ENCODE measurements at regions not wholly inside any gene's neighbourhood (a gene's known extent, or its start where the extent isn't known, plus 50 kb on each side); places are given as distances from the start of the nearest gene placed in this dataset.
"Not testable (repeated sequence)": the region's sequence is repeated elsewhere in the genome, so short reads cannot be mapped to it uniquely, and the experiment has no call there.

DNA sequence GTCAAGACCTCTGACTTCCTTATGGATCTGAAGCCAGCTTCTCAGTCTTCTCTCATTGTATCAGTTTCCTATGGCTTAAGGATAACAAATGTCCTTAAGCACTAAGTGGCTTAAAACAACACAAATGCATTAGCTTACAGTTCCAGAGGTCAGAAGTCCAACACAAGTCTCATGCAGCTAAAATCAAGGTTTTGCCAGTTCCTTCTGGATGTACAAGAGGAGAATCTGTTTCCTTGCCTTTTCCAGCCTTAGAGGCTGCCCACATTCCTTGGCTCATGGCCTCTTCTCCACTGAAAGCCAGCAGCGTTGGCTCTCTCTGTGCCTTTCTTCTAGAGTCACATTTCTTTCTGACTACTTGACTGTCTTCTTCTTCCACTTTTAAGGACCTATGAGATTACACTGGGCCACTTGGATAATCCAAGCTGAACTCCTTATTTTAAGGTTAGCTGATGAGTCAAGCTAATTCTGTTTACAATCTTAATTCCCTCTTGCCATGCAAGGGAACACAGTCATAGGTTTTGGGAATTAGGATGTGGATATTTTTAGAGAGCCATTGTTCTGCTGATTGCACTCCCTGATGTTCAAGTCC, 179.0 kb downstream of the BCAS1 start:
- peak; percentile 86 for DNase-seq (ENCODE audit: low read depth)

DNA sequence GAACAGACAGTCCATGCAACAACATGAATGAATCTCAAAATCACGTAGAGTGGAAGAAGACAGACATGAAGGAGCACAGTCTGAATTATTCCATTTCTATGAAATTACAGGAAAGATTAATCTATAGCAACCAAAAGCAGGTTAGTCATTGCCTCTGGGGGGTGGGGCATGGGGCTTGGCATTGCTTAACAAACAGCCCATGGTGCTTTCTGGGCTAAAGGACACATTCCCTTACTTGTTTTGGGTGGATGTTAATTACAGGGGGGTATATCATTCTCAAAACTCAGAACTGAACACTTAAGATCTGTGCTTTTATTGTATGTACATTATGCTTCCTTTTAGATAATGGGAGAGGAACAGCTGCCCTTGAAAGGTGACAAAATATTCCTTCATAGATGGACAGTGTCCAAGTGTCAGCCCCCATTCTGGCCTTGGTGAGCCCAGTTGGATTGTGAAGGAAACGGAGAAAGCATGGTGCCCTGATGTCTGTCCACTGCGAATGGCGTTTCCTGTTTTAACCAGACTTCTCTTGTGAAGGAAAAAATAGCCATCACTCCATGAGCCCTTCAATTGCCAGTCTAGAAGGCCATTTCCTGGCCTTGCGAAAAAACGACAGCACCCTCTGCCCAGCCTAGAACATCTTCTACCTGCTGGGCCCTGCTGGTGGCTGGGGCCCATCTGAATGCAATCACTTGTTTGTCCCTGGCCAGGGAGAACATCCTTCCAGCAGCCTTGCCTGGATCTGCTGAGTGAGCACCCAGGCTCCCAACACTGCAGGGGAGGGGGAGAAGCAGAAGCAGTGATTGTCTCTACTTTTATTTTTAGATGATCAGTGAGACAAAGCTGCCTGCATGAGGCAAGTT, 179.7 kb downstream of the BCAS1 start:
- DNase-seq (ENCODE audit: low read depth) = peak; percentile 43

DNA sequence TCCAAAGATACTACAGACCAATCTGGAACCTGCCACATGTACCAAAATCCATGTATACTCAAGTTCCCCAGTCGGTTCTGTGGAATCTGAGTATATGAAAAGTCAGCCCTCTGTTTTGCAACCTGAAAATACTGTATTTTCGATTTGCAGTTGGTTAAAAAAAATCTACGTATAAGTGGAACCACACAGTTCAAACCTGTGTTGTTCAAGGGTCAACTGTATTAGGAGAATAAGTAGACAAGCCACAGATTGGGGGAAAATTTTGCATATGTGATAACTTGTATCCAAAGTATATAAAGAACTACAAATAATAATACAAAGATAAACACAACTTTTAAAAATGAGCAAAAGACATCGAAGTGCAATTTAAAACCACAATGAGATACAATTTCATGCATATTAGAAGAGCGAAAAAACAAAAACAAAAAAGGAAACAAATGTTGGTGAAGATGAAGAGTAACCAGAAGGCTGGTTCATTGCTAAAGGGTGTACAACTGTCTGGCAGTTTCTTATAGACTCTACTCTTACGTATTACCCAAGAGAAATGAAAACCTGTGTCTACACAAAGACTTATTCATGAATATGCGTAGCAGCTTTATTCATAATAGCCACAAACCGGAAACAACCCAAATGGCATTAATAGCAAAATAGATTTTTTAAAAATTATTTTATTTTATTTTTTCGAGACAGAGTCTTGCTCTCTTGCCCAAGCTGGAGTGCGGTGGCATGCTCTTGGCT, 180.8 kb downstream of the BCAS1 start:
- no peak for DNase-seq (ENCODE audit: low read depth)

DNA sequence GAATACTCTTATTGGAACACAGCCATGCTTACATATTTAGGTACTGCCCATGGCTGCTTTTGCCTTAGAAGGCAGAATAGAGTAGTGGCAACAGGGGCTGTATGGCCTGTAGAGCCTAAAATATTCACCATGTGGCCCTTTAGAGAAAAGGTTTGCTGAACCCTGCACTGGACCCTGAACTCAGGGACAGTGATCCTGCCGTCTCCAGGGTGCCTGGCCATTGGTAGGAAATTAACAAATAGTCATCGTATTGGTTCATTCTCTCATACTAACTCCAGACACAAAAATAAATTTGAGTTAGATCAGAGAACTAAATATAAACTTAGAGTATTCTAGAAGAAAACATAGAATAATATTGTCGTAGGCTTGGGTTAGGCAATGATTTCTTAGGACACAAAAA, 181.4 kb downstream of the BCAS1 start:
- DNase-seq (ENCODE audit: low read depth) = no peak

DNA sequence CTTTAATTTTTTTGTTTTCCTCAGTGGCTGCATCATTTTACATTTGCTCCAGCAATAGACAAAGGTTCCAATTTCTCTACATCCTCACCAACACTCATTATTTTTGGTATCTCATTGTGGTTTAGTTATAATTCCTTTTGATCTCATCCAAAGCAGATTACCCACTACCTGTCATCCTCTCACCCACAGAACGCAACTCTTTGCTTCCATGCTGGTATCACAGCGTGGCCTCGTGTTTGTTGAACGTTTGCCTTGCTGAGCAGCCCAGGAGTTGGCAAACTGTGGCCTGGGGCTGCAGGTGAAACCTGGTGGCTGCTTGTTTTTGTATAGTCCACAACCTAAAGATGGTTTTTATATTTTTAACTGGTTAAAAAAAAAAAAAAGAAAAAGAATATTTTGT, 181.9 kb downstream of the BCAS1 start:
- no peak for DNase-seq (ENCODE audit: low read depth)

DNA sequence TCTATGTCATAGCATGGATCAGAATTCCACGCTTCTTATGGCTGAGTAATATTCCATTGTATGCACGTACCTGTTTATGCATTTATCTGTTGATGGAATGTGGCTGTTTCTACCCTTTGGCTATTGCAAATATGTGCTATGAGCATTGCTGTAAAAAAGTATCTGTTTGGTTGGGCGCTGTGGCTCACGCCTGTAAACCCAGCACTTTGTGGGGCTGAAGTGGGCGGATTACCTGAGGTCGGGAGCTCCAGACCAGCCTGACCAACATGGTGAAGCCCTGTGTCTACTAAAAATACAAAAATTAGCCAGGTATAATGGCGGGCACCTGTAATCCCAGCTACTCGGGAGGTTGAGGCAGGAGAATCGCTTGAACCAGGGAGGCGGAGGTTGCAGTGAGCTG, 182.4 kb downstream of the BCAS1 start:
- DNase-seq (ENCODE audit: low read depth) = no peak

DNA sequence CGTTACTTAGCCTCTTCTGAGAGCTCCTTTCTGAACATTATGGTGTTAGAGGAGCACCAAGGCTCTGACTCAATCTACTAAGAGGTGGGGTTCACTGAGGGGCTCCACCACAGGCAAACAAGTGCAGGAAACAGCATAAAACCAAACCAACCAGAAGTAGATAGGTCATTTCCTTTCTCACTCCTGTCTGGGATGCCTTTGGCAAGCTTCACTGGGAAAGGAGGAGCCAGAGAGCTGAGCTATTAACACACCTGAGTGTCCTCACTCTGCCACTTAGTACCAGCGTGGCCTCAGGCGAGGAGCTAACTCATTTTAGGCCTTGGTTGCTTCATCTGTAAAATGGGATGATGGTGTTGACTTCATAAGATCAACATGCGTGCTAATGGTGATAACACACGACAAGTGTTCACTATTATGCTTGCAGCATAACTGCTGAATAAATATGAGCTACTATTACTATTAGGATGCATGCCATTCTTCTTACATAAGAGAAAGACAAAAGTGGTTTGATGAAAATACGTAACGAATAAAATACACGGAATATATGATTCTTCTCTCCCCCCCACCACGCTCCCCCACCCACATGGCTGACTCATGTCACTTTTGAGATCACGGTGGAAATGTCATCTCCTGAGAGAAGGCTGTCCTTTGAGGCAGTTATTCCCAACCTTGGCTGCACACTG, 185.4 kb downstream of the BCAS1 start:
- DNase-seq (ENCODE audit: low read depth) = peak; percentile 79

DNA sequence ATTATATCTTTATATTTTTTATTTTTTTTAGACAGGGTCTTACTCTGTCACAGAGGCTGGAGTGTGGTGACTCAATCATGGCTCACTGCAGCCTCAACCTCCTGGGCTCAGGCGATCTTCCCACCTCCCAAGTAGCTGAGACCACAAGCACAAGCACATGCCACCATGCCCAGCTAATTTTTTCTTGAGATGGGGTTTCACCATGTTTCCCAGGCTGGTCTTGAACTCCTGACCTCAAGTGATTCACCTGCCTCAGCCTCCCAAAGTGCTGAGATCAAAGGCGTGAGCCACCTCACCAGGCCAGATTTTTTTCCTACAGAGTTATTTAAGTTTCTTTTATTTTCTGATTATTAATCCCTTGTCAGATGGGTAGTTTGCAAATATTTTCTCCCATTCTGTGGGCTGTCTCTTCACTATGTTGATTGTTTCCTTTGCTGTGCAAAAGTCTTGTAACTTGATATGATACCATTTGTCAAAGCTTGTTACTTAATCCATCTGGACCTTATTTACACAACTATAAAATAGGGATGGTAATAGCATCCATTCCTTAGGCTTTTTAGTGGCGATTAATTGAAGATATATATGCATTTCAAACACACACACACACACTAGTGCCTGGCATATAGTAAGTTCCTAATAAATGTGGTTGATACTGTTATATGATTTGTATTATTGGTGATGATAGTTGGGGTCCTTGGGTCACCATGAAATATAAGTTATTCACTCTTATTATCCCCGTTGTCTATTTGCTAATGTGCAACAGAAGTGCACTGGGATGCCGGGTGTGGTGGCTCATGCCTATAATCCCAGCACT, 187.1 kb downstream of the BCAS1 start:
- DNase-seq (ENCODE audit: low read depth) = peak; percentile 99

DNA sequence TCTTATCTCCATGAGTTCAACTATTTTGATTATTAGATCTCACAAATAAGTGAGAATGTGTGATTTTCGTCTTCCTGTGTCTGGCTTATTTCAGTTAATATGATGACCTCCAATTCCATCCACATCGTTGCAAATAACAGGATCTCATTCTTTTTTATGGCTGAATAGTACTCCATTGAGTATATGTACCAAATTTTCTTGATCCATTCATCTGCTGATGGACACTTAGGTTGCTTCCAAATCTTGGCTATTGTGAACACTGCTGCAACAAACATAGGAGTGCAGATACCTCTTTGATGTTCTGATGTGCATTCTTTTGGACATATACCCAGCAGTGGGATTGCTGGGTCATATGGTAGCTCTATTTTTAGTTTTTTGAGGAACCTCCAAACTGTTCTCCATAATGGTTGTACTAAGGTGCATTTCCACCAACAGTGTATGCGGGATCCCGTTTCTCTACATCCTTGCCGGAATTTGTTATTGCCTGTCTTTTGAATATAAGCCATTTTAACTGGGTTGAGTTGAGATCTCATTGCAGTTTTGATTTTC, 187.9 kb downstream of the BCAS1 start:
- not testable (repeated sequence) for DNase-seq (ENCODE audit: low read depth)

DNA sequence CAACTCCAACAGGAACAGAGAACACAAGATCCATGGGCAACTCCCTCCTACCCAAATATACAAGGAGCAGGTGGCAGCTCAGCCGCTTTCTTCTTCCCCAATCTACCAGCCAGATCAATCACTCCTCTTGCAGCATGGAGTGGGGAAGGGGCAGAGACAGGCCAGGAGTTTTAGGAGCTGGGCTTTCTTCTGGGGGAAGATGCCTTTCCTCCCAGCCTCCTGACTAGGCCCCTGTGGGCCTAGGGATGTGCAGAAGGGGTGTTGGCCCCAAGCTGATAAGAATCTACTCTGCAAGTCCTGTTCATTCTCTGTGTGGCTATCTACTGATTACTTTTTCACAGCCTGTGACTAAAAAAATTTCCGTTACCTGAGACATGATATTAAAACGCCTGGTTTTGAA, 189.0 kb downstream of the BCAS1 start:
- DNase-seq (ENCODE audit: low read depth) = no peak

DNA sequence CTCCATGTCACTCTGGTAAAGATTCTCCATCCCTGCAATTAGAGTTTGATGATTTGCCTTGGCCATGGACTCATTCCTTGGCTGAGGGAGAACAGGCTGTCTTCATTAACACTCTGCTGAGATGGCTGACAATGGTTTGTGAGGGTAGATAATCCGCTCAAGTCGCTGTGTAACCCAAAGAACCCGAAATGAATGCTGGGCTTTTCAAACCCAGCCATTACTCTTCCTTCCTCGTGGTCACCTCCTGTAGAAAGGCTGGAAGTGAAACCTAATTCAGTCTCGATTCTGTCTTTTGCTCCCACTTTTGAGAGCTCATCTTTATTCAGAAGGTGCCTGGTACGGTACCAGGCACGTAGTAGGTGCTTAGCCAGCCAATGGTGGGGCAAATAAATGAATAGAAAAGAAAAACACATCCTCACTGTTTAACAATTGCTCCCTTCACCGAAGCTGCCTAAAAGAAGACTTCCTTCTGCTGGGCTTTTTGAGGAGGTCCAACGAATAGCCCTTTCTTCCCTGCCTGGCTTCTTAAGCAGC, 190.2 kb downstream of the BCAS1 start:
- no peak for DNase-seq (ENCODE audit: low read depth)

DNA sequence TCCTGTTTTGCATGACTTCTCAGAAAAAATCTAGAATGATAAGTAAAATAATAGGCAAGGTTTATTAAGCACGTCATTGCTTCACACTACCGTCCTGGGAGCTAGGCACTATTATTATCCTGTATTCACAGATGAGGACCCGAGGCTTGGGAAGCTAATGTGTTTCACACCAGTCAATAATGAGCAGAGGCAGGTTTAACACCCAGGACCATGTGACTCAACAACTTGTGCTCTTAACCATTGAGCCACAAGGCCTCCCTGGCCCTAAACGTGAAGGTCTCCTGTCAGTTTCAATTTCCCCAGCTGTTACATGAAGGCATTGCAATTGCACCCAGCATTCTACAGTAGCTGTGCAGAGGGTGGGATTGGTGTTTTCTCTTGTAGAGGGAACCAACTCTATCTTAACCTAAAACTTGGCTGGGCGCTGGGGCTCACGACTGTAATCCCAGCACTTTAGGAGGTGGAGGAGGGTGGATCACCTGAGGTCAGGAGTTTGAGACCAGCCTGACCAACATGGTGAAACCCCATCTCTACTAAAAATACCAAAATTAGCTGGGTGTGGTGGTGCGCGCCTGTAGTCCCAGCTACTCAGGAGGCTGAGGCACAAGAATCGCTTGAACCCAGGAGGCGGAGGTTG, 191.2 kb downstream of the BCAS1 start:
- no peak for DNase-seq (ENCODE audit: low read depth)

DNA sequence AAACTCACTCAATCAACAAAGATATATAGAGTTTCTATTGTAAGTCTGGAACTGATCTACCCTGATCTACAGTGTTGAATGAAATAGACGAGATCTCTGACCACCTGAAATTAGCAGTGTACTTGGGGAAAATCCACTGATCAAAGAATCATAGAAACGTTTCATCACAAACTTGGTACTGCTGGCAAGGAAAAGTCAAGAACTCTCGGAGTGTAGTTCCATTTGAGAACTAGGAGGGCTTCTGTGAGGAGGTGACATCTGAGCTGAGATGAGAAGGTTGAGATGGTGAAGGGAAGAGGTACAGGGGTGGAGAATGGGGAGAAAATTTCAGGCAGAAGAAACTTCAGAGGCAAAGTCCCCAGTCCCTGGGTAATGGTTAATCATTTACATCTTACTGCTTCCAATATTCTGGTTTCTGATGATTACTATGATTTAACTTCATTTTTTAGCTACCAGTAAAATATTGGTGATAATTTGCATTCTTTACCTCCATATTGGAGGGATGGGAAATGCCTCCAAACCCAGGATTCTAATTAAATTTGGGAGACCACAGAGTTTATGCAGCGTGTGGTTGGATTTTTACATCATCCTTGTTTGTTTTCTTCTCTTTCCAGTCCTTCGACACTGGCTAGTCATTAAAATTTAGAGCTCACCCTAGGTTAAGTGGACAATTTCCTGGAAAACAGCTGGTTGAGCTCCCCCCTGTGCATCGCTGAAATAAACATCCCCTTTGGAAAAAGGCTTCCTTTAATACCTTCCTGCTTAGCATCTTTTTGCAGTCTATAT, 191.9 kb downstream of the BCAS1 start:
- peak; percentile 38 for DNase-seq (ENCODE audit: low read depth)

DNA sequence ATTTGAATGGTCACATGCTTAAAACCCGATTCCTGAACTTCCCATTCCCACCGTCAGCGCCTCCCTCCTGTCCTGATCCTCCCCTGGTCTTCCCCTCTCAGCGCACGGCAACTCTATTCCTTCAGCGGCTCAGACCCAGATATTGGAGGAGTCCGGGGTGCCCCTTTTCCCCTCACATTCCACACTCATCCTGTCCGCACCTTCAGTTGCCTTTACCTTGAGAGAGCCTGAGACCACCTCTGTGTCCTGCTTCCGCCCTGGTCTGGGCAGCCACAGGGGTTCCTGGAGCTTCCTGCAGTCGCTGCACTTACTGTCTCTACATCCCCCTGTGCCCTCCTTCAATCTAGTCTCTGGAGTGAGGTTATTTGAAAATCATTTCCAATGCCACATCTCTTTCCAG, 193.4 kb downstream of the BCAS1 start:
- DNase-seq (ENCODE audit: low read depth) = no peak

DNA sequence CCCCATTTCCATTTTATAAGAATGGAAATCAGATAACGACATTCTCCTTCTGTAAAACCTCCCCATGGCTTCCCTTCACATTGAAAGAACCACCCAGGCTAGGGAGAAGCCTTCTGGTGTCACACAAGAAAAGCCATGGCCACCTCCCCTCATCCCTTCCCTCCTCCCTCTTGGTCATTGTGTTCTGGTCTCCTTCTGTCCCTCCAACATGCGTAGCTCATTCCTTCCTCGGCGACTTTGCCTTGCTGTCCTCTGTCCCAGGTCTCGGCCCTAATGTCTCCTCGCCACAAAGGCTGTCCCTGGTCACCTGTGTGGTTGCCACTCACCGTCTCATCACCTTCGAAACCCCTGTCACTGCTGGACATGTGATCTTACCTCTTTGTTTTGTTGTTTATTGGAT, 193.9 kb downstream of the BCAS1 start:
- DNase-seq (ENCODE audit: low read depth) = no peak

DNA sequence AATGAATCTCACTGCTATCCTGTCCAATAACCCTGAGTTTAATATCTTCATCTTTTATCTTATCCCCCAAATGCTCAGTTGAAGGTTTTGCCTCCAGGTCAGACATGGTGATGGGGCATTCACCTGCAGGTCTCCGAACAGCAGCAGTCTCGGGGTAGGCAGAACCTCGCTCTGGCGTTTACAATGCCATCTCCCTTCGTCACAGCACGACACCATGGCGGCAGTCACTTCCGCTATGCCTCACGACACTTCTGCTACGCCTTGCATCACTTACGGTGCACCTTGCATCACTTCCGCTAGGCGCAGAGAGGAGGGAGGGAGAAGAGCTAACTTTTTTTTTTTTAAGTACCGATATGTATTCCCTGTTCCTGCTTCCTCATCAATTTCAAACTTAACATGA, 194.9 kb downstream of the BCAS1 start:
- no peak for DNase-seq (ENCODE audit: low read depth)

DNA sequence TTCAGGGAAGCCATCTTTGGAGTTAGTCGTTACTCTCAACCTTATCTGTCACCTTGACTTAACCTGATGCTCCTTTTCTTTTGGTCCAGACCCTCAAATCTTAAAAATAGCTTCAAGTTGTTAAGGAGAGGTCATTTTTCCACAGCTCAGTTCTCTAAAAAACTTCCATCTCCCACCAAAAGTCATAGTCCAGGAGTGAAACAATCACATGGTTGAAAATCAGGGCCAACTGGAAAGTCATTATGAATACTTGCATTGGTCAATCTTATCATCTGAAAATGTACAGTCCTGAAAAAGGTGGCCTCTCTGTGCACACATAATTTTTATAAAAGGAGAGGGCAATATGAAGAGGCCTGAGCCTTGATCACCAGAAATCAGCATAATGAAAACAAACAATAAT, 195.7 kb downstream of the BCAS1 start:
- no peak for DNase-seq (ENCODE audit: low read depth)

DNA sequence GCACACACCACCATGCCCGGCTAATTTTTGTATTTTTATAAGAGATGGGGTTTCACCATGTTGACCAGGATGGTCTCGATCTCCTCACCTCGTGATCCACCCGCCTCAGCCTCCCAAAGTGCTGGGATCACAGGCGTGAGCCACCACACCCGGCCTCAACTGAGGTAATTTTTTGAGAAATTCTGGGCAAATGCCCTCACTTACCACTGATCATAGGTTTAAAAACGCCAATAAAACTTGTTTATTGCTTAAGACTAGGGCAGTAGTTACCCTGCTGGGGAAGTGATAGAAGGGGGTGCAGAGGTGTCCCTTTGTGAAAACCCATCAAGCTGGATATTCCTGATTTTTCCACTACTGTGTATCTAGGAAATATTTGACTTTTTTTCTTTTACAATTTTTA, 196.3 kb downstream of the BCAS1 start:
- no peak for DNase-seq (ENCODE audit: low read depth)

DNA sequence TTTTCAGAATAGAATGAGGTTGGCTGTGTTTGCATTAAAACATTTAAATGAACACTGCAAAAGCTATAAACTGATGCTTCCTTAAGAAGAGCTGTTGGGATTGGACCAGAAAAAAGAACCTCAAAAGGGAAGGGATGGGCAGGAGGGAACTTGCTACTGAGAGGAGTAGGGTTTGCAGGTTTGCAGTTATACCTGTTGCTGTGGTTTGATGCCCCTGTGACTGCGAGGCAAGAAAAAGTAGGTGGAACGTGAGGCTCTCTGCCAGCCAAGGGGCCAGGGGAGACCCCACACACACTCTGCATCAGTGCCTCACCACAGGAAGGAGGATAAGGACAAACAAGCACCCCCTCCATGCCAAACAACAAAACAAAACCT, 197.2 kb downstream of the BCAS1 start:
- DNase-seq (ENCODE audit: low read depth) = no peak
